ENCODE measurements at regions not wholly inside any gene's neighbourhood (a gene's known extent, or its start where the extent isn't known, plus 50 kb on each side); places are given as distances from the start of the nearest gene placed in this dataset.

DNA sequence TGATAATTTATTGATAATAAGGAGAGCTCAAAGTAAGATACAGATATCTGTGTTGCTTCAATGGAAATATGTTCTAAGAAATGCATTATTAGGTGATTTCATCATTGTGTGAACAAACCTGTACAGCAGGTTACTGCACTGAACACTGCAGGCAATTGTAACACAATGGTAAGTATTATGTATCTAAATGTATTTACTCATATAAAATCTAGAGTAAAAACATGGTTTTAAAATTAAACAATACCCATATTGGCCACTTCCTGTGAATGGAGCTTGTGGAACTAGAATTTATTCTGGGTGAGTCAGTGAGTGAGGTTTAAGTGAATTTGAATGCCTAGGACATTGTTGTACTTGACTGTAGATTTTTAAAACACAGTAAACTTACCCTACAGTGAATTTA lies 722.9 kb upstream of the RAG2 start:
- no peaks in the 10 kb centered on the region for H3K4me1 Mint-ChIP-seq

More for the DNA sequence above, 722.9 kb upstream of the RAG2 start:
- Histone ChIP-seq H4K20me1 (ENCODE audit: control insufficient read depth, insufficient read depth, insufficient read length) (no peaks in the 10 kb centered on the region), H4K91ac (ENCODE audit: insufficient read length, low read depth, low read length) (no peak overlapping the region), H3K18ac (ENCODE audit: insufficient read length, low read depth, low read length) (no peak overlapping the region), H3K14ac (ENCODE audit: insufficient read depth, low read length) (no peak overlapping the region), H3K79me1 (ENCODE audit: insufficient read depth, low read depth, low read length, poor library complexity, severe bottlenecking) (no peaks in the 10 kb centered on the region), H2BK12ac (ENCODE audit: insufficient read length, low read depth, low read length) (no peak overlapping the region), H2BK5ac (ENCODE audit: insufficient read length, low read length) (no peak overlapping the region), H4K5ac (ENCODE audit: insufficient read length, low read depth, low read length) (no peak overlapping the region), H3K23me2 (ENCODE audit: insufficient read length, low read depth, low read length, poor library complexity, severe bottlenecking) (no peaks in the 10 kb centered on the region), H3K9ac (ENCODE audit: extremely low read depth, insufficient read length, low read length) (no peak overlapping the region), H3K27ac (ENCODE audit: insufficient read length, low read depth, low read length) (no peak overlapping the region), H4K8ac (replicated peaks; ENCODE audit: insufficient read length, low read depth, low read length) (no peak overlapping the region), H3T11ph (ENCODE audit: low read length) (no peak overlapping the region), H2AFZ (ENCODE audit: low read length) (no peak overlapping the region), H3K56ac (ENCODE audit: insufficient read length, low read depth, low read length) (no peak overlapping the region), H3K4me1 (ENCODE audit: insufficient read depth, low read length) (no peaks in the 10 kb centered on the region), H2BK15ac (ENCODE audit: low read depth, low read length) (no peak overlapping the region), H3K4me2 (ENCODE audit: insufficient read depth, insufficient read length, low read length) (no peak overlapping the region), H2BK120ac (ENCODE audit: low read depth, low read length, poor library complexity, severe bottlenecking) (no peak overlapping the region), H3K79me2 (ENCODE audit: insufficient read depth, low read length) (no peaks in the 10 kb centered on the region), H2BK20ac (ENCODE audit: low read depth, low read length, poor library complexity, severe bottlenecking) (no peak overlapping the region), H2AK5ac (ENCODE audit: insufficient read length, low read length) (no peak overlapping the region), H3K9me3 (ENCODE audit: control insufficient read depth, low read depth, low read length) (no peaks in the 10 kb centered on the region), H3K27me3 (ENCODE audit: insufficient read depth, low read length) (no peaks in the 10 kb centered on the region), H3K4ac (ENCODE audit: low read depth, low read length) (no peak overlapping the region), H3K23ac (ENCODE audit: insufficient read length, low read depth, low read length) (no peak overlapping the region)
- DNase-seq: no peak
- Mint-ChIP-seq H3K27me3 (ENCODE audit: low read depth) (no peaks in the 10 kb centered on the region), H3K9me3 (no peaks in the 10 kb centered on the region), H3K36me3 (ENCODE audit: insufficient read depth in 1 of 3, low read depth in 3 of 3) (no peaks in the 10 kb centered on the region), H3K4me3 (no peak overlapping the region), H3K27ac (no peak overlapping the region)
- TF ChIP-seq, protein P1, sequence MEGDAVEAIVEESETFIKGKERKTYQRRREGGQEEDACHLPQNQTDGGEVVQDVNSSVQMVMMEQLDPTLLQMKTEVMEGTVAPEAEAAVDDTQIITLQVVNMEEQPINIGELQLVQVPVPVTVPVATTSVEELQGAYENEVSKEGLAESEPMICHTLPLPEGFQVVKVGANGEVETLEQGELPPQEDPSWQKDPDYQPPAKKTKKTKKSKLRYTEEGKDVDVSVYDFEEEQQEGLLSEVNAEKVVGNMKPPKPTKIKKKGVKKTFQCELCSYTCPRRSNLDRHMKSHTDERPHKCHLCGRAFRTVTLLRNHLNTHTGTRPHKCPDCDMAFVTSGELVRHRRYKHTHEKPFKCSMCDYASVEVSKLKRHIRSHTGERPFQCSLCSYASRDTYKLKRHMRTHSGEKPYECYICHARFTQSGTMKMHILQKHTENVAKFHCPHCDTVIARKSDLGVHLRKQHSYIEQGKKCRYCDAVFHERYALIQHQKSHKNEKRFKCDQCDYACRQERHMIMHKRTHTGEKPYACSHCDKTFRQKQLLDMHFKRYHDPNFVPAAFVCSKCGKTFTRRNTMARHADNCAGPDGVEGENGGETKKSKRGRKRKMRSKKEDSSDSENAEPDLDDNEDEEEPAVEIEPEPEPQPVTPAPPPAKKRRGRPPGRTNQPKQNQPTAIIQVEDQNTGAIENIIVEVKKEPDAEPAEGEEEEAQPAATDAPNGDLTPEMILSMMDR (conservative IDR thresholded peaks at IDR 0.05): no peak
